COLO668 (cell line): ENCODE measurements at regions not wholly inside any gene's neighbourhood (a gene's known extent, or its start where the extent isn't known, plus 50 kb on each side); places are given as distances from the start of the nearest gene placed in this dataset.
"Not testable (repeated sequence)": the region's sequence is repeated elsewhere in the genome, so short reads cannot be mapped to it uniquely, and the experiment has no call there.

Experiments used
- DNase-seq: peaks from one replicate; lab custom pipeline; 2025; ENCODE audit not compliant: unreplicated experiment; lab: John Stamatoyannopoulos, UW

DNA sequence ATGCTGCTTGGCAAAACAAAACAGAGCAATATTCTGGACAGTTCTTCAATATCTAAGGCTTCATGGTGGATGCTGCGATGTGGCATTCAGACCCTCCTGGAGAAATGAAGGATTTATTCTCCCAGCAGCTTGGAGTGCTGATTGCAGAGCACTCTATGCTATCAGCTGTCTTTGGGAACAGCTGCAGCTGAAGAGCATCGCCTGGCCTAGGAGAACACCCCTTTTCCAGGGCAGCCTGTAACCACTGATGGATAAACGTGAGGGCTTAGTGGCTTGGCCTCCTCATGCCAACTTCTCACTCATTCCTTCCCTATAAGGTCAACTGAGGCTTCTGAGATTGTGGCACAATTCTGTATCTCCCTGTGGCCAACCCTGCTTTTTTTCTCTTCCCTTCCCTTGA is 638.1 kb upstream of the CNTNAP2 start:
- DNase-seq, result peak; percentile 7

DNA sequence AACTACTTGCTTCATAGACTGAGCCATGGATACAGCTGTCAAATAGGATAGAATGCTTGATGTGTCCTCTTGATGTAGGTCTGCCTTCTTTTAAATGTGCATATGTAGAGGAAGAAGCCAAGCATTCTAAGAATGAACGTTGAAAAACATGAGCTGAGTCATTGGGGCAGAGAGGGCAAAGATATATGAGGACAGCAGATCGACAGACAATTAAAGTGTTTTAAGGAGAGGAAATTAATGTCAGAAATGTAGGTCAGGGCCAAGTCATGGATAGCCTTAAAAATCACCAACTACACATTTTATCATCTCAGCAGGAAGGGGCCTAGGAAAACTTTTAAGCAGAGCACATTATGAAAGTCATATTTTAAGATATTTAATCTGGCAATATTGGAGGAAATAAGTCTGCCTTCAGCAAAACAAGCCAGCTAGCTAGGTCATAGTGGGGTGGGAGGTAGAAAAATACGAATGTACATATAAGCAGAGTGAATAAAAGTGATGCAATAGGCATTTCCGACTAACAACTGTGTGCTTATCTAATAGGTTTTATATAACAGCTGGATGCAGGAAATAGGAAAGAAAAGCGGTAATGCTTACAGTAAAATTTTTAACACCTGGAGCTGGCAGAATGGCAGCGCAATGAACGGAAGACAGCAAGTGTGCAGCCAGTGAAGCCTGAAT is 638.3 kb upstream of the TPK1 start:
- DNase-seq, result no peak

DNA sequence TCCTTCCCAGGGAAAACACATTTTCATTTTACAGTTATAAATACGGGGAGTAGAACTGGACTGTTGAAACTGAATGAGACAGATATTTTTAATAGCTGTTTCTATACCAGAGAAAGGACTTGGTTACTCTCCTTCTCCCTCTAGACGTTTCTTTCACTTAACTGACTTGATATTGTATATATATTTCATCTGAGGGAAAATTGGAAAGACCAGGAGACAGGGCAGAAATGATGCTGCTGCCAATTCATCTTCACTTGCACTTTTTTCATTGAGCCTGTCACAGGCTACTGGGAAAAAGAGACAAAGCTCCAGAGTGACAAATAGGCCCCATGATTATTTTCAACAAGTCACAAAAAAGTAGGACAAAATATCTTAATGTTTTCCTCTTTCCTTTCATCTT is 636.0 kb upstream of the TPK1 start:
- no peak for DNase-seq

DNA sequence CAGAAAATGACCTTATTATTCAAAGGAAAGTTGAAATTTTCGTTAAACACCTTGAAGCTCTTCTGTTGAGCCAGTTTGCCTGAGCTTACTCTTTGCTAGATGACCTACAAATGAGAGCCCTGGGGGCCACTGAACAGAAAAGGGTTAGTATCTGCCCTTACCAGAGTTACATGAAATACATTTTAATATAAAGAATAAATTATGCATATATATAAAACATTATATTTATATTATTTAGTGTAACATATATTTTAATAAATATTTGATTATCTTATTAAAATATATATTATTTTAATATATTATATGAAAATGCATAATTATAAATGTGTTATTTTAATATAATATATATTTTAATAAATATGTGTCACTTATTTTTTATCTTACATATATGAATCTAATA is 628.4 kb upstream of the TPK1 start:
- no peak for DNase-seq

DNA sequence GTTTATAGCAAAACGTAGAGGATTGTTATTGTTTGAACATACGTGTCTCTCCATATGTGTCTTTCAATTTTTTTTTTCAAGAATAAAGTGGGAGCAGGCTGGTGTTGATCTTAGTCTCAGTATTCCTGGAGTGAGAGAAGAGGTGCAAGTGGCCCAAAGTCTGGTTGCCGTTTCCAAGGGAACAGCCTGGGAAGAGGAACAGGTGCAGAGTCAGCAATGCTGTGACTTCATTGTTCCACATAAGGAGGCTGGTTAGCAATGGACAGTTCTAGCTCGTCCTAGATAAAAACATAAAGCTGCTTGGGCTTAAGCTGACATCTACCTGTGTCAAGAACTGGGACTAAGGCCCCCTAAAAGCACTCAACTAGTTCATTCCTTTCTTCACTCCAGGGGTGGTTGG is 626.6 kb upstream of the TPK1 start:
- DNase-seq, result no peak

DNA sequence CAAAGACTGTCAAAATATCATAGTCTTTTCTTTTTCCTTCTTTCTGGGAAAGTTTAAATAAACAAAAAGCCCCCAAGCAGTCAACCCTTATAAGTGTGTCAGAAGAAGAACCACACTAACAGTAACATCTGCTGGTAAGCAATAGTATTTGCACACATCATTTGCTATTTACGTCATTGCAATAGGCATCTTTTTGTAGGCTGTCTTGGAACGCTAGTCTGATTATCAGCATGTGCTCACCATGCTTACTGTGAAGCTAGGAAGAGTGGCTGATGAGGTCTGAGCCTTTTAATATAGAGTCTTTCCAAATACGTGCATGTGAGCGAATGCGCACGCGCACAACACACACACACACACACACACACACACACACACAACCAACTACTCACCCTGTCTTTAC is 599.0 kb upstream of the TPK1 start:
- no peak for DNase-seq

DNA sequence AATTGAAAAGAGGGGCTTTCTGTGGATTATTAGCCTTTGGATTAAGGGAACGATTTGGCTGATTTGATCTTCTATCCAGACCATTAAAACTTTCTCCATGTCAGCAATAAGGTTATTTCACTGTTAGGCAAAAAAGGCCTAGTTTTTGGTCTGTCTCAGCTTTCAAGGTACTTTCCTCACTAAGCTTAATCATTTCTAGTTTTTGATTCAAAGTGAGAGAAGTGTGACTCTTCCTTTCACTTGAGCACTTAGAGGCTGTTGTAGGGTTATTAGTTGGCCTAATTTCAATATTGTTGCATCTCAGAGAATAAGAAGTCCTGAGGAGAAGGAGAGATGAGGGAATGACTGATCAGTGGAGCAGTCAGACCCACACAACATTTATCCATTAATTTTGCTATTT is 596.0 kb upstream of the TPK1 start:
- no peak for DNase-seq

DNA sequence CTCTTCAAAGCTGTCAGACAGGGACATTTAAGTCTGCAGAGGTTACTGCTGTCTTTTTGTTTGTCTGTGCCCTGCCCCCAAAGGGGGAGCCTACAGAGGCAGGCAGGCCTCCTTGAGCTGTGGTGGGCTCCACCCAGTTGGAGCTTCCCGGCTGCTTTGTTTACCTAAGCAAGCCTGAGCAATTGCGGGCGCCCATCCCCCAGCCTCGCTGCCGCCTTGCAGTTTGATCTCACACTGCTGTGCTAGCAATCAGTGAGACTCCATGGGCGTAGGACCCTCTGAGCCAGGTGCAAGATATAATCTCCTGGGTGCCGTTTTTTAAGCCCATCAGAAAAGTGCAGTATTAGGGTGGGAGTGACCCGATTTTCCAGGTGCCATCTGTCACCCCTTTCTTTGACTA is 582.6 kb upstream of the TPK1 start:
- not testable (repeated sequence) for DNase-seq

DNA sequence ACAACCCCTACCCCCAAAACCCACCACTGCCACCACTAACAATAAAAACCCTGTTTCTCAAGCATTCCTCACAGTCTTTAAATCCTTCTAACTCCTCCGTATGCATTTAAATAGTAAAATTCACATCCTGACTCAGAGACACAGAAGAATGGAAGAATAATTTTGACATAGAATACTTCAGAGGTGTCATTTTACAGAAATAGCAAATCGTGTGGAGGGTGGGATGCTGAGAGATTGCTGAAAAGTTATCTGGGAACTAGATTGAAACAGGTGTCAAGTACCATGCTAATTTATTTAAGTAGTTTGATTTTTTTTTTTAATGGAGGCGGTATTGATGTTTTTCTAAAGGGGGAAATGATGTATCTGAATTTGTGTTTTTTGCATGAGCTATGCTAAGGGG is 575.2 kb upstream of the TPK1 start:
- no peak for DNase-seq

DNA sequence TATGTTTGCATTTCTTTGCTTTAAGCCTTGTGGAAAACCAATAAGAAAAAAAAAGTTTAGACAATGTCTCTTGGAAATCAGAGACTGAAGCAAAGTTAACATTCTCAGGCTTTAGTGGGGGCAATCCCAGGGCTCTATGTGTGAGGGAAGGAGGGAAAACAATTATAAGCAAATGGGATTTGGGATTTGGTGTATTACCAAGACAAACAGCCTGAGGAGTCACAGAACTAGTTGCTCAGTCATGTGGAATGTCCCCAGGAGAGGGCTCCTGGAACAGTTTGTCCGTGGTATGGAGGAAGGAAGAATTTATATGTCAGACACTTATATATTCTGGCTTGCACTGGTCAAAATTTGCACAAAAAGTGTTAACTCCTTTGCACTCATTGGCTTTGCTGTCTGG is 562.9 kb upstream of the TPK1 start:
- no peak for DNase-seq

DNA sequence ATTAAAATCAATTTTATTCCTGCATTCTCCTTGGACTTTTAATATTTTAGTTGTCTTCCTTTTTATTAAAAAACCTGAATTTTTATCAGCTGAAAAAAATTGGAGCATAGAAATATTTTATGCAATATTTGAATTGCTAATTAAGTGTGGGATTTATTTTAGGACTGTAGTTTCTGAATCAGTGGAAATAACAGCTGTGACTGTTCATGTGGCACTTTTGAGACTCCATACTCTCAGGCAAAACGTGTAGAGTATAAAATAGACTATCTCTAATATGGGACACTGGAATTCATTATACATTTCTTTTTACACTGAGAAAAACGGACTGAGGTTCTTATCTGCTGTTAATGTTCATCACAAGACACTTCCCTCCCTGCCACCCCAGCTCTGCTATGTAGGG is 558.3 kb upstream of the TPK1 start:
- no peak for DNase-seq

DNA sequence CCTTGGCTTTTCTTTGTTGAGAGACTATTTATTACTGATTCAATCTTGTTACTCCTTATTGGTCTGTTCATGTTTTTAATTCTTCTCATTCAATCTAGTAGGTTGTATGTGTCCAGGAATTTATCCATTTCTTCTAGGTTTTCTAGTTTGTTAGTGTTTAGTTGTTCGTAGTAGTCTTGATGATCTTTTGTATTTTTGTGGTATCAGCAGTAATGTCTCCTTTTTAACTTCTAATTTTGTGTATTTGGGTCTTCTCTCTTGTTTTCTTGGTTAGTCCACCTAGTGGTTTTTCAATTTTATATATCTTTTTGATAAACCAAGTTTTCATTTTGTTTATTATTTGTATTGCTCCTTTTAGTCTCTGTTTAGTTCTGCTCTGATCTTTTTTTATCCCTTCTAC is 546.9 kb upstream of the TPK1 start:
- DNase-seq, result no peak

DNA sequence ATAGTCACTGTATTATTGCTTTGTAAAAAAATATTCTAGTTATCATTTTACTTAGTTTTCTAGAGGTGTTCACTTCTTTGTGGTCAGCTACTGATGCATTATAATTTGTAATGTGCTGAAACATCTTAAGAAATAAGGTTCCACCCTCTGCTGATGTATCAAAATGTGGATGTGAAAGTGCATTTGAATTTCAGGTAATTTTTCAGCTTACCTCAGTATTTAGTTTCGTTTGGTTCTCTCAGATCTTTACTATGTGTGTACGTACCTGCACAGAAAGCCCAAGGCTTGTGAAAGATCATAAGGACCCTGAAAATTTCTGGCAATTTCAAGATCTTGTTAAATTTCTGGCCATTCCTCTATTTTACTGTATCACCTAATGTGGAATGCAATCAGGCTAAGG is 542.3 kb upstream of the TPK1 start:
- no peak for DNase-seq

DNA sequence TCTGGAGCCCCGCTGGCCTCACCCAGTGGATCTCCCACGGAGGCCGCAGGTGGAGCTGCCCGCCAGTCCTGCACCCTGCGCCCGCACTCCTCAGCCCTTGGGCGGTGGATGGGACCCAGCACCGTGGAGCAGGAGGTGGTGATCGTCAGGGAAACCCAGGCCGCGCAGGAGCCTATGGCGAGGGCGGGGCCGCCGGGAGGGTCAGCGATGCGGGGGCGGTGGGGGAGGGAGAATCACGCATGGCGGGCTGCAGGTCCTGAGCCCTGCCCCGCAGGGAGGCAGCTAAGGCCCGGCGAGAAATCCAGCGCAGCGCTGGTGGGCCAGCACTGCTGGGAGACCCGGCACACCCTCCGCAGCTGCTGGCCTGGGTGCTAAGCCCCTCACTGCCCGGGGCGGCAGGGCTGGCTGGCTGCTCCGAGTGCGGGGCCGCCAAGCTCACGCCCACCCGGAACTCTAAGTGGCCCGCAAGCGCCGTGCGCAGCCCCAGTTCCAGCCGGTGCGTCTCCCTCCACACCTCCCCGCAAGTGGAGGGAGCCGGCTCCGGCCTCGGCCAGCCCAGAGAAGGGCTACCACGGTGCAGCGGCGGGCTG is 524.8 kb upstream of the TPK1 start:
- DNase-seq, result no peak

DNA sequence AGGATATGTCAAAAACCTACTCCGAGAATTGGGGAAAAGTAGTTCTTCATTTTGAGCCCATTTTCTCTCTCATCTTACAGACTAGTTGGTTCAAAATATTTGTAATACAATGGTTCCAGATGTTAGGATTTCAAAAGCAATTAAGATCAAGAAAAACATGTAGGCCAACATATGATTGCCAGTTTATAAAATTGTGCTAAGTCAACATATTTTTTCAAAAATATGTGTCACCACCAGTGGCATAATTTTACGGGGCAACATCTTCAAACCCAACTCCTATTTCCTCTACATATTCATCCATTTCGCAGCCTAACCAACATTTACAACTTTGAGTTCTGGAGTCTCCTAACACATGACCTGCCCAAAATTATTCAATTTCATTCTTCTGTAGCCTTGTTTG is 514.5 kb upstream of the TPK1 start:
- no peak for DNase-seq

DNA sequence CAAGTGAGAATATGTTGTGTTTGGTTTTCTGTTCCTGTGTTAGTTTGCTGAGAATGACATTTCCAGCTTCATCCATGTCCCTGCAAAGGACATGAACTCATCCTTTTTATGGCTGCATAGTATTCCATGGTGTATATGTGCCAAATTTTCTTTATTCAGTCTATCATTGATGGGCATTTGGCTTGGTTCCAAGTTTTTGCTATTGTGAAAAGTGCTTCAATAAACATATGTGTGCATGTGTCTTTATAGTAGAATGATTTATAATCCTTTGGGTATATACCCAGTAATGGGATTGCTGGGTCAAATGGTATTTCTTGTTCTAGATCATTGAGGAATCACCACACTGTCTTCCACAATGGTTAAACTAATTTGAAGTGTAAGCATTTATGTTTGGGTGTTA is 513.6 kb upstream of the TPK1 start:
- DNase-seq, result not testable (repeated sequence)

DNA sequence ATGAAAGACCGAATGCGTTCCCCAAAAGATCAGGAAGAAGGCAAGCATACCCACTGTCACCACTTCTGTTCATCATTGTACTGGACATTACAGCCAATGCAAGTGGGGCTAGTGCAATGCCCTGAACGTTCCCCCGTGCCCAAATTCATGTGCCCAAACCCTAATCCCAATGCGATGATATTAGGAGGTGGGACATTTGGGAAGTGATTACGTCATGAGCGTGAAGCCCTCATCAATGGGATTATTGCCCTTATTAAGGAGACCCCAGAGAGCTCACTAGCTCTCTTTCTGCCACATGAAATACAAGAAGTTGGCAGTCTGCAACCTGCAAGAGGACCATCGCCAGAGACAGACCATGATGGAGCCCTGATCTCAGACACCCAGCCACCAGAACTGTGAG is 511.4 kb upstream of the TPK1 start:
- no peak for DNase-seq

DNA sequence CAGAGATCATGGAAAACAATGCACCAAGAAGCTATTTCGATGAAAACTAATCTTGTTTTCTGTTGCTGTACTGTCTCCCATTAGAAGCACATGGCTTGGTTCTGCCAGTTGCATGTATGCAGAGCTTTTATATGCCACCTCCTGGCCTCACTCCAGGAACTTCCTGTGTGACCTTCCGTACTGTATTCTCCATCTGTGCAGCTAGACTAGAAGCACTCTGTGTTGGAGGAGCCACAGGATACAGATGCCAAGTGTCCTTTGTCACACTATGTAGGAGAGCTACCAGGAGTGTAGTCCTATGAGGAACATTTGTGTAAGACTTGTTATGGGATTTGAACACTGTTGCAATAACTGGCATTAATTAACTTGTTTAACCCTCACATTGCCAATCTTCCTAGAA is 503.5 kb upstream of the TPK1 start:
- DNase-seq, result no peak

DNA sequence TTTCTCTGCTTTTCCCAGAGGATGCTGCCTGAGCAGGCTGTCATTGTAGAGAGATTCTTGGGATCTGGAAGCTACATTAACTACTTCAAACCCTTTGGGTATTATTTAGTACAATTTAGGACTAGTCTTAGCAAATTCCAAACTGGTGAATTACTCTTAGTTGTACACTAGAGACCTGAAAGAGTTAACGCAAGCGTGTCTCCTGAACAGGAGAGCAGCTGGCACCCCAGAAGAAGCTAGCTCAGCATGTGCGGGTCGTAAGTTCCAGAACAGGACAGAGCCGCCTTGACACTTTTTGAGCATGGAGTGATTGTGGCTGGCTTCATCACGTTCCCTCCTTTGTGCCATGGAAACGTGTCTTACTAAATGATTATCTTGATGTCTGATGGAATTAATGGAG is 495.7 kb upstream of the TPK1 start:
- DNase-seq, result no peak

DNA sequence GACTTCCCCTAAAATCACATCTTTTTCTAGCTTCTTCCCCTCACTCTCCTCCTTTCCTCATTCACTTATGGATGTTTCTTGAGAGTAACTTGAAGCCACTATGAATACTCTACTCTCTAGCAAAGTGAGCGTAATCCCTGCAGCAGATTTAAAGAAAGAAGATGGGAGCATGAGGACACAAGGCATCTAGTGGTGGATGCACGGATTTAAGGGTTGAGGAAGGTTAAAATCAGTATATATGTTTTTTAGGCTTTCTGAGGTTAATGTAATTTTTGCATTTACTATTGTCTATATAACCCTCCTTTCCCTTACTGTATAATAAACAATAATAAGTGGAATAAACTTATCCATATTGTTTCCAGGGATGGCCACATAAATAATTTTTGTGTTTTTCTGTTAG is 495.2 kb upstream of the TPK1 start:
- no peak for DNase-seq

DNA sequence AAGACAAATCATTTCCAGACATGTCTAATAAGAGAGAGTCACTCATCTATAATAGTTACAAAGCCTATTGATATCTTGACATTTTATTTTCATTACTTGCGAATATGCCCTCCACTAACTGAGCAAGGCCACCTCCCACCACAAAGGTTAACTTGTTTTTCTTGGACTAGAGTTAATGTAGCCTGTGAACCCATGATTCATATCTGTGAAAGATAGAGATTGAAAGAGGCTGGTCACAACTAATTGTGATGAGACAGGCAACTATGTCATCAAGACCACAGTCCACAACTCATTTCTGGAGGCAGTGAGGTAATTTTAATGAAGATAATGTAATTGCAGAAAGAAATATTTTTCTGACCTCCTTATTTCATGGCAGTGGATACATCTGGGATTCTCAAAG is 491.8 kb upstream of the TPK1 start:
- no peak for DNase-seq

DNA sequence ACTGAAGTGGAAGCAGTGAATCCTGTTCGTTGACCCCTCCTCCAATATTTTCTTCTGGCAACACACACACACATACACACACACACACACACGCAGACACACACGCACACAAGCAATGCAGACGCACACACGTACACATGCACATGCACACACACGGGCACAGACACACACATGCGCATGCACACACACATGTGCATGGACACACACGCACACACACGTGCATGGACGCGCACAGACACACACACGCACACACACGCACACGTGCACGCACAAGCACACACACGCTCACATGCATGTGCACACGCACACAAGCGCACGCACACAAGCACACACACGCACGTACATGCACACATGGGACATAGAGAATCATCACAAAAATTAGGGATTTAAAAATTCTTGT is 488.2 kb upstream of the TPK1 start:
- no peak for DNase-seq

DNA sequence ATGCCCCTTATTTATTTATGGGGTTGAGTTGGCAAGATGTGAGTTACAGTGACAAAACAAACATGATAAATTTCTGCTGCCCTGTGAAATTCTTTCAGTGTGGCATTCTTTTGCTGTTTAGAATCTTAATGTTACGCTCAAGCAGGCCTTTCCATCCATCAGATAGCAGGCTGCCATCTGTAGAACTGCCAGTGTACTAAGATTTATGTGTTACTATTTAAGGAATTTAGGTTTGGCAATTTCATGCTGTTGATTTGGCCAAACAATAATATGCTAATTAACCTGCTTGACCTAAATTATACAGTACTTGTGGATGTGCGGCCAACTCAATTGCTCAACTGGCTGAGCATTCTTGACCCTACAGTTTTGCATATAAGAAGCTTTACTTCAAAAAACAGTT is 477.7 kb upstream of the TPK1 start:
- no peak for DNase-seq
